Mesenteric fat pad (tissue), 1 donor: ENCODE measurements at regions not wholly inside any gene's neighbourhood (a gene's known extent, or its start where the extent isn't known, plus 50 kb on each side); places are given as distances from the start of the nearest gene placed in this dataset.
"Not testable (repeated sequence)": the region's sequence is repeated elsewhere in the genome, so short reads cannot be mapped to it uniquely, and the experiment has no call there.

Source experiments
- DNase-seq: peaks from one replicate; pipeline ENCODE4 v3.0.0-alpha.2; 2020; ENCODE audit warnings: low spot score
- donor health status: DM: yes; HTN: yes; CAD: no.

GRCh38 chr5:86523718-86524117 lies 94.0 kb upstream of the COX7C start:
- DNase-seq: no peak

- DNase-seq: no peak
Measured at GRCh38 chr5:86525622-86526021, 92.1 kb upstream of the COX7C start.

GRCh38 chr5:86526811-86527348 lies 90.9 kb upstream of the COX7C start:
- no peak for DNase-seq

- DNase-seq: no peak
Measured at GRCh38 chr5:86532429-86532828, 85.3 kb upstream of the COX7C start.

GRCh38 chr5:86536396-86536795 lies 81.3 kb upstream of the COX7C start:
- DNase-seq: no peak

GRCh38 chr5:86542532-86542931 lies 75.2 kb upstream of the COX7C start:
- no peak for DNase-seq

- no peak for DNase-seq
Measured at GRCh38 chr5:86546044-86546443, 71.7 kb upstream of the COX7C start.

GRCh38 chr5:86546582-86546981 lies 71.2 kb upstream of the COX7C start:
- no peak for DNase-seq

GRCh38 chr5:86554638-86555037 lies 63.1 kb upstream of the COX7C start:
- DNase-seq: no peak

- no peak for DNase-seq
Measured at GRCh38 chr5:86557920-86558319, 59.8 kb upstream of the COX7C start.

- no peak for DNase-seq
Measured at GRCh38 chr5:86565197-86565789, 52.4 kb upstream of the COX7C start.

GRCh38 chr5:86566030-86566429 lies 51.7 kb upstream of the COX7C start:
- not testable (repeated sequence) for DNase-seq
